GM13977 (cell line): ENCODE measurements at regions not wholly inside any gene's neighbourhood (a gene's known extent, or its start where the extent isn't known, plus 50 kb on each side); places are given as distances from the start of the nearest gene placed in this dataset.
"Not testable (repeated sequence)": the region's sequence is repeated elsewhere in the genome, so short reads cannot be mapped to it uniquely, and the experiment has no call there.

Experiments
- DNase-seq: peaks from one replicate; pipeline ENCODE4 v3.0.0; 2012; ENCODE audit warnings: low spot score
- CTCF ChIP-seq: IDR thresholded peaks from 2 replicates; pipeline ENCODE4 v1.5.1; 2012; ENCODE audit warnings: mild to moderate bottlenecking, control low read depth; ENCODE audit not compliant: insufficient read depth; ENCODE audit errors: extremely low read depth, missing control alignments
- in situ Hi-C: fragments of 300-500 bp; cut with MboI; formaldehyde crosslinking; loops from one replicate; pipeline ENCODE4 v1.12.0; 2022; ENCODE audit warnings: low sequenced_read_pairs, low pct_unique_long_range_greater_than_20kb, mixed read lengths, inconsistent platforms; ENCODE audit not compliant: unreplicated experiment

- no peak for DNase-seq
- in situ Hi-C loops, result no loop called here
- TF ChIP-seq CTCF, result no peak
These were observed 122.4 kb upstream of the CENPW start for GRCh38 chr6:126217497-126217896.

- in situ Hi-C loops, DNase-seq: not testable (repeated sequence)
These were observed 119.0 kb upstream of the CENPW start for GRCh38 chr6:126220901-126221300.

- TF ChIP-seq CTCF, result no peak
- in situ Hi-C loops, result no loop called here
- no peak for DNase-seq
These were observed 111.8 kb upstream of the CENPW start for GRCh38 chr6:126227833-126228702.

GRCh38 chr6:126232671-126233070, 107.2 kb upstream of the CENPW start:
- DNase-seq, result no peak
- no peak for TF ChIP-seq CTCF
- in situ Hi-C loops, result no loop called here

- in situ Hi-C loops, result no loop called here
- TF ChIP-seq CTCF, result no peak
- DNase-seq, result no peak
These were observed 106.7 kb upstream of the CENPW start for GRCh38 chr6:126233192-126233591.

GRCh38 chr6:126235363-126235762, 104.6 kb upstream of the CENPW start:
- in situ Hi-C loops, result no loop called here
- TF ChIP-seq CTCF, result no peak

GRCh38 chr6:126245077-126245476, 94.8 kb upstream of the CENPW start:
- TF ChIP-seq CTCF, result no peak
- DNase-seq, result no peak
- in situ Hi-C loops, result no loop called here

More at GRCh38 chr6:126235363-126235762, 104.6 kb upstream of the CENPW start:
- no peak for DNase-seq
